SU-DHL-6 (cell line): ENCODE measurements at regions not wholly inside any gene's neighbourhood (a gene's known extent, or its start where the extent isn't known, plus 50 kb on each side); places are given as distances from the start of the nearest gene placed in this dataset.

Experiments
- EZH2phosphoT487 ChIP-seq: fragments of 200-600 bp; sonication (generic), shearing (Covaris generic); conservative IDR thresholded peaks from 2 replicates; pipeline ENCODE4 v1.6.1; 2018; ENCODE audit warnings: mild to moderate bottlenecking, antibody characterized with exemption, low read length, moderate library complexity, mixed read lengths
- TF ChIP-seq, protein P1 (sequence below): fragments of 200-600 bp; sonication (generic); IDR thresholded peaks from one replicate; pipeline ENCODE4 v1.5.1; 2017; ENCODE audit warnings: antibody characterized with exemption, mild to moderate bottlenecking, low read length, moderate library complexity; ENCODE audit not compliant: insufficient read depth, poor library complexity, severe bottlenecking

DNA sequence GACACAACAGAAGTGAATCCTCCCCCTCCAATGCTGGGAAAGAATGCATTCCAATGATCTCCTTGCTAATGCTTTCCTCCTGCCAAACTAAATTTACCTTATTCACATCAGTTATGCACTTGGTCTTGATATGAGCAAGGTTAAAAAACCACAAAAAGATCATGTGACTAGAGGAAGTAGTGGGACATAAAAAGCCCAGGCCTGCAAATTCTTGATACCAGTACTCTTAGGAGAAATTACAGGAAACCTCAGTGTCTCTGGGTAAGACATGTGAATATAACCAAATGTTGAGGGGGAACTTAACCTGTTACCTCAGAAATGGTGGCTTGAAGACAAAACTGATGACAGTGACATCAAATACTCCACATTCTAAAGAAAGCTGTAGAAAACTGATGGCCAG is 427.1 kb downstream of the RPS29 start:
- TF ChIP-seq, protein P1, sequence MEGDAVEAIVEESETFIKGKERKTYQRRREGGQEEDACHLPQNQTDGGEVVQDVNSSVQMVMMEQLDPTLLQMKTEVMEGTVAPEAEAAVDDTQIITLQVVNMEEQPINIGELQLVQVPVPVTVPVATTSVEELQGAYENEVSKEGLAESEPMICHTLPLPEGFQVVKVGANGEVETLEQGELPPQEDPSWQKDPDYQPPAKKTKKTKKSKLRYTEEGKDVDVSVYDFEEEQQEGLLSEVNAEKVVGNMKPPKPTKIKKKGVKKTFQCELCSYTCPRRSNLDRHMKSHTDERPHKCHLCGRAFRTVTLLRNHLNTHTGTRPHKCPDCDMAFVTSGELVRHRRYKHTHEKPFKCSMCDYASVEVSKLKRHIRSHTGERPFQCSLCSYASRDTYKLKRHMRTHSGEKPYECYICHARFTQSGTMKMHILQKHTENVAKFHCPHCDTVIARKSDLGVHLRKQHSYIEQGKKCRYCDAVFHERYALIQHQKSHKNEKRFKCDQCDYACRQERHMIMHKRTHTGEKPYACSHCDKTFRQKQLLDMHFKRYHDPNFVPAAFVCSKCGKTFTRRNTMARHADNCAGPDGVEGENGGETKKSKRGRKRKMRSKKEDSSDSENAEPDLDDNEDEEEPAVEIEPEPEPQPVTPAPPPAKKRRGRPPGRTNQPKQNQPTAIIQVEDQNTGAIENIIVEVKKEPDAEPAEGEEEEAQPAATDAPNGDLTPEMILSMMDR: no peak
- TF ChIP-seq EZH2phosphoT487: no peak
